Spleen (tissue), 11 donors: ENCODE measurements at regions not wholly inside any gene's neighbourhood (a gene's known extent, or its start where the extent isn't known, plus 50 kb on each side); places are given as distances from the start of the nearest gene placed in this dataset.
"Not testable (repeated sequence)": the region's sequence is repeated elsewhere in the genome, so short reads cannot be mapped to it uniquely, and the experiment has no call there.

ENCODE experiments used
- DNase-seq: peaks from one replicate; pipeline ENCODE4 v3.0.0-alpha.2; 2020
- H3K27ac ChIP-seq, 8 donors: fragments of 200-600 bp; sonication (generic) in 7 of 8; 1 replicate in 4 of 8; 2 replicates in 4 of 8; pipeline versions ENCODE4 v1.5.0 to v1.8.0; 2016 to 2021; ENCODE audit warnings: inconsistent platforms in 4 of 8, mild to moderate bottlenecking in 4 of 8, moderate library complexity in 1 of 8
- H3K27me3 ChIP-seq, 7 donors: fragments of 200-600 bp; sonication (generic) in 6 of 7; replicated peaks in 1 of 7; 1 replicate in 4 of 7; 2 replicates in 3 of 7; pipeline versions ENCODE4 v1.5.0 to v1.8.0; 2016 to 2021; ENCODE audit warnings: inconsistent platforms in 3 of 7, mild to moderate bottlenecking in 1 of 7
- H3K36me3 ChIP-seq, 6 donors: fragments of 200-600 bp; sonication (generic) in 5 of 6; 1 replicate in 4 of 6; 2 replicates in 2 of 6; pipeline versions ENCODE4 v1.5.0 to v1.8.0; 2016 to 2021; ENCODE audit warnings: inconsistent platforms in 2 of 6
- H3K4me1 ChIP-seq, 6 donors: fragments of 200-600 bp; sonication (generic) in 5 of 6; 1 replicate in 3 of 6; 2 replicates in 3 of 6; pipeline versions ENCODE4 v1.5.0 to v1.8.0; 2016 to 2021; ENCODE audit warnings: inconsistent platforms in 3 of 6
- H3K4me3 ChIP-seq, 8 donors: fragments of 200-600 bp; sonication (generic) in 7 of 8; 1 replicate in 4 of 8; 2 replicates in 4 of 8; pipeline versions ENCODE4 v1.5.0 to v1.8.0; 2016 to 2021; ENCODE audit warnings: inconsistent platforms in 4 of 8, mild to moderate bottlenecking in 4 of 8, moderate library complexity in 2 of 8
- H3K9me3 ChIP-seq, 8 donors: fragments of 200-600 bp; sonication (generic) in 7 of 8; 1 replicate in 4 of 8; 2 replicates in 4 of 8; pipeline versions ENCODE4 v1.5.0 to v1.8.0; 2016 to 2021; ENCODE audit warnings: inconsistent platforms in 4 of 8
- WGBS, 5 donors: extraction: QIAGEN DNeasy Blood & Tissue Kit in 3 of 5; methylation state at CpG; one replicate each; pipeline versions ENCODE4 v1.1.5 to v1.1.7; 2013 to 2018; 5-methylcytosine and 5-hydroxymethylcytosine counted together
- intact Hi-C: fragments of 100-400 bp; cut with DNase I; formaldehyde crosslinking; loops from one replicate; pipeline ENCODE4 v1.15.0; 2023; ENCODE audit warnings: low total_unique reads
- TF ChIP-seq, protein P1 (sequence below), 11 experiments: fragments of 200-600 bp in 7 of 11; fragments of 450-650 bp in 4 of 11; sonication (generic) in 4 of 11; IDR thresholded peaks in 8 of 11; conservative IDR thresholded peaks in 3 of 11; 1 replicate in 7 of 11; 2 replicates in 4 of 11; pipeline versions ENCODE4 v1.4.0 to v1.8.0; 2016 to 2021; ENCODE audit warnings: antibody characterized with exemption in 11 of 11, inconsistent platforms in 4 of 11, mild to moderate bottlenecking in 1 of 11
- donor health status: healthy with polysubstance abuse.
- donor health status: DM: no; HTN: no; CAD: no; lungs with moderate emphysema.
- donor health status: DM: no; HTN: no; CAD: no.
- donor health status: Bipolar disorder and iron deficiency.
- donor health status: healthy.
- donor health status: DM: no; HTN: no; CAD: no.
- donor health status: DM: yes; HTN: yes; CAD: no.

DNA sequence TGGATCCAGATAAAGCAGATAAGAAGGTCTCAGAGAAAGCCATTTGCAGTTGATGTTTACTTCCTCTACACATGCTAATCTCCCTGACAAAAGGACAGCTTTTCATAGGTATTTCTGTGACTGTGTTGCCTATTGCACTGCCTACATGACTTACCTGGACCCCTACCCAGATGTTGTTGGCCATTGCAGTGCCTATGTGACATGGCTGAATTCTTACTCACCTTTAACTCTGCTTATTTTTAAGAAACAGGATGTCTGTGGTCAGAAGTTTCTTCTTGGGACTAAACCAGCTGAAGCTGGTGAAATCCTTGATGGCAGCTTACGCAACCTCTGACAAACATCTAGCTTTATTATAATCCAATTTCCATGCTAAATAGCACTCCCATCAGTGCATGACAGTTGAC lies 50.7 kb downstream of the PPIAL4D start:
- intact Hi-C loops, H3K36me3 ChIP-seq, H3K4me3 ChIP-seq, DNase-seq, H3K9me3 ChIP-seq, H3K4me1 ChIP-seq, H3K27me3 ChIP-seq: not testable (repeated sequence)
- WGBS, 5 donors = 13 to 60% (median 42%) methylated on average over 1 of the region's 1 CpG
- H3K27ac ChIP-seq = peak overlapping the region in 1 of 8 donors; percentile 41

DNA sequence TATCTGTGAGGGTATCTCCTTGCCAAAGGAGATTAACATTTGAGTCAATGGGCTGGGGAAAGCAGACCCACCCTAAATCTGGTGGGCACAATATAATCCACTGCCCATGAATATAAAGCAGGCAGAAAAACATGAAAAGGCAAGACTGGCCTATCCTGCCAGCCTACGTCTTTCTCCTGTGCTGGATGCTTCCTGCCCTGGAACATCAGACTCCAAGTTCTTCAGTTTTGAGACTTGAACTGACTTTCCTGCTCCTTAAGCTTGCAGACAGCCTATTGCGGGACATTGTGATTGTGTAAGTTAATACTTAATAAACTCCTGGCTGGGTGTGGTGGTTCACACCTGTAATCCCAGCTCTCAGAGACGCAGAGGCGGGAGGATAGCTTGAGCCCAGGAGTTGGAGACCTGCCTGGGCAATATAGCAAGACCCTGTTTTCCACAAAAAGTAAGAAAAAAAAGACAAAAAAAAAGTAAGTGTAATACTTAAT lies 52.4 kb downstream of the PPIAL4D start:
- H3K27me3 ChIP-seq, H3K36me3 ChIP-seq, H3K9me3 ChIP-seq, H3K4me3 ChIP-seq, H3K4me1 ChIP-seq, intact Hi-C loops, DNase-seq: not testable (repeated sequence)
- WGBS, 5 donors = 79 to 100% (median 92%) methylated on average over 1 to 3 of the region's 4 CpGs
- H3K27ac ChIP-seq = peak overlapping the region in 1 of 8 donors; percentile 33

DNA sequence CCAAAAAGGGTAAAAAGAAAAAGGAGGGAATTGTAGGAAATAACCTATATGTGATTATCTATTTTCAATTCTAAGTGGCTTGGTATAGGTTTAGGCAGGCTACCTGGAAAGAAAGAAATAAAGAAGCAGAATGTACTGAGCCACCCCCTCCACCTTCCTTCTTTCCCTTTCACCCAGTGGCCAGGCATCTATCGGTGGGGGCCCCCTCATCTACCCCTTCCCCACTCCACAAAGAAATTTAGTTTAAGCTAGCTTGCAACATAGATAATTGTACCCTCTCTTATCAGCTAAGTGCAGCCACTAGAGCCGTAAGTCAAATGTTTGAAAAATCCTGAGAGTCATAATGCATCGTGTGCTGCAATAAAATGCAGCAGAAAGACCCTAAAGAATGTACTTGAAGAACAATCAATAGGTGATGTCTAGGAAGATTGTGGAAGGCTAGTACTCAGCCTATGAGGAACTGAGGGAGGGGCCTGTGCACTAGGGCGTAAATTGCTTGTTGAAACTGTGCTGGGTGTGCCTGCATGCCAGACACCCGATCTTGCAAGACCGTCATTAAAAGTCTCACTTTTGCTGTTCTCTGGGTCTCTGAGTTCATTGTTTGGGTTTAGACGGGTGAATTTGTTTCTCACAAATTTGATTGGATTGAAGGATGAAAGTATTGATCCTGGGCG lies 53.0 kb downstream of the PPIAL4D start:
- H3K4me3 ChIP-seq, DNase-seq, H3K4me1 ChIP-seq, H3K36me3 ChIP-seq, H3K27me3 ChIP-seq, H3K9me3 ChIP-seq, intact Hi-C loops, H3K27ac ChIP-seq: not testable (repeated sequence)
- WGBS, 5 donors = 51 to 68% (median 62%) methylated on average over 6 to 8 of the region's 8 CpGs

DNA sequence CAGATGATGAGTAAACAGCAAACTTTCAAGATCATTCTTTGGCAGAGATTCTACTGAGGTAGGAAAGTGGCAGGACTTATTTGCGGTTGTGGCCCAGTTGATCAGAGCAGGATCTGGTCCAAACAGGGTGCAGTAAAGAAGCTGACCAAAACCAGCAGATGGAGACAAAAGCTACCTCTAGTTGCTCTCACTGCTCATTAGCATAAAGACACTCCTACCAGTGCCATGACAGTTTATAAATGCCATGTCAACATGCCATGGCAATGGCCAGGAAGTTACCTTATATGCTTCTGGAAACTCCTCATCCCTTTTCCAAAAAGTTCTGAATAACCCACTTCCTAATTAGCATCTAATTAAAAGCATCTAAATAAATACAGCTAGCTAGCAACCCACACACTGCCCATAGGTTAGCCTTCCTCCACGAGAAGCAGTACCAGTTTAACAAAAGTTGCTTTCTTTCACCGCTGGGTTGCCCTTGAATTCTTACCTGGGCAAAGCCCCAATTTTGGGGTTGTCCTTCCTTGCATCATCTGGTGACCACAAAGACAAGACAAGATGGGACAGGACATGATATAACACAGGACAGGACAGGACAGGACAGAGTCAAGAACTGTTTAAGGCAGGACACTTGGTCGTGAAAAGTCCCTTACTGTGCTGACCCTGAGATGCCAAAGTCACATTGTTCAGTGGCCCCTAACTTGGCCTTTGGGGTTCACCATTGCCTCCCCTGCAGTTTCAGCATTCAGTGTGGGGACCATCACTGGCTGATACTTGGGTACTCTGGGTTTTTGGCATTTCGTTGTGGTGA lies 59.2 kb downstream of the PPIAL4D start:
- intact Hi-C loops, H3K36me3 ChIP-seq, H3K27me3 ChIP-seq, DNase-seq, H3K9me3 ChIP-seq, H3K4me3 ChIP-seq, H3K4me1 ChIP-seq: not testable (repeated sequence)
- 84 to 94% (median 88%) methylated on average over 3 of the region's 5 CpGs for WGBS, 5 donors
- H3K27ac ChIP-seq = peak overlapping the region in 1 of 8 donors; percentile 21
- TF ChIP-seq, protein P1, sequence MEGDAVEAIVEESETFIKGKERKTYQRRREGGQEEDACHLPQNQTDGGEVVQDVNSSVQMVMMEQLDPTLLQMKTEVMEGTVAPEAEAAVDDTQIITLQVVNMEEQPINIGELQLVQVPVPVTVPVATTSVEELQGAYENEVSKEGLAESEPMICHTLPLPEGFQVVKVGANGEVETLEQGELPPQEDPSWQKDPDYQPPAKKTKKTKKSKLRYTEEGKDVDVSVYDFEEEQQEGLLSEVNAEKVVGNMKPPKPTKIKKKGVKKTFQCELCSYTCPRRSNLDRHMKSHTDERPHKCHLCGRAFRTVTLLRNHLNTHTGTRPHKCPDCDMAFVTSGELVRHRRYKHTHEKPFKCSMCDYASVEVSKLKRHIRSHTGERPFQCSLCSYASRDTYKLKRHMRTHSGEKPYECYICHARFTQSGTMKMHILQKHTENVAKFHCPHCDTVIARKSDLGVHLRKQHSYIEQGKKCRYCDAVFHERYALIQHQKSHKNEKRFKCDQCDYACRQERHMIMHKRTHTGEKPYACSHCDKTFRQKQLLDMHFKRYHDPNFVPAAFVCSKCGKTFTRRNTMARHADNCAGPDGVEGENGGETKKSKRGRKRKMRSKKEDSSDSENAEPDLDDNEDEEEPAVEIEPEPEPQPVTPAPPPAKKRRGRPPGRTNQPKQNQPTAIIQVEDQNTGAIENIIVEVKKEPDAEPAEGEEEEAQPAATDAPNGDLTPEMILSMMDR (IDR thresholded peaks at IDR 0.05 in 8 of 11, conservative IDR thresholded peaks at IDR 0.05 in 3 of 11) = peak in 4 of 11 experiments; percentile 3 to 34 (median 20)

DNA sequence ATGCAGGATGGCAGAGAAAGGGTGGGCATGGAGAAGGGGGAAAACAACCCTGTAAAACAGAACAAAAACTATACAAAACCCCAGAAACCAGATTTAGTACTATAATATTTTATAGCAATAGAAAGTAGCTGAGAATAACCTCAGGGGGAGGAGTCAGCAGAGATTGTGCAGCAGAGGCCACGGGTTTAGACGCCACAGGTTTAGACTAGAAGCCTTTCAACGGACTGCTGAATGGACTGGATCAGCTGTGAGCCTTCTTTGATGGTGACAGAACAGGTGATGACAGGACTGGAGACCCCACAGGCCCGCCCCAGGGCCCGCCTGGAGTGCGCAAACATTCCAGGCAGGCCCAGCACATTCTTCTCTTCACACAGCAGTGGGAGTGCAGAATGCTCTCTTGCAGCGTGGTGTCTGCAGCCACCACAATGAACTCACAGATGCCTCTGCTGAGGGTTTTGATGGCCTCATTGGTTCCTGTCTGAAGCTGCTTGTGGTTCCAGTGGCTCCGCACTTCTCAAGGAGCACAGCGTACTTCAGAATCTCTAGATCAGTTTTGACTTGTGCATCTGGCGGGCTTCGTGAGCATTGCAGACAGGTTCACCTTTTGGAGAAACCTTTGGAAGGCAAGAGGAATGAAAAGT lies 65.6 kb downstream of the PPIAL4D start:
- intact Hi-C loops, H3K36me3 ChIP-seq, H3K4me3 ChIP-seq, H3K27me3 ChIP-seq, H3K27ac ChIP-seq, DNase-seq, H3K9me3 ChIP-seq, H3K4me1 ChIP-seq: not testable (repeated sequence)
- WGBS, 5 donors = 75 to 98% (median 92%) methylated on average over 3 to 8 of the region's 11 CpGs

DNA sequence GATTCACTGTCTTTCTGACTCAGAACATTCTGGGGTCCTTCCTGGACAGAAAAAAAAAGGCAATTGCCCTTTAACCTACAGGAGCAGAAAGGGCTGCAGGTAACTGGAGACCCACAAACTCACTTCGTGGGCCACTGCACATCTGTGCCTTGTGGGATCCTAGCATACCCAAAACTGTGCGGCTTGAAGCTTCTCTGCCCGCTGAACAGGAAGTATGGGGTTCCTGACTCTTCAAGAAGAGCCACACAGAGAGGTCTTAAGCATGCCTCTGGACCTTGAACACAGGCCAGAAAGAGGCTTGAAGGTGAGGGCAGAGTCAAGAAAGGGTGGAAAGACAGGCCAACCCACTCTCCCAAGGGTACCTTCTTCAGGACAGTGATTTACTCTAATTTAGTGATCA lies 67.6 kb downstream of the PPIAL4D start:
- H3K27me3 ChIP-seq, H3K4me3 ChIP-seq, H3K36me3 ChIP-seq, H3K27ac ChIP-seq, intact Hi-C loops, H3K9me3 ChIP-seq, DNase-seq, H3K4me1 ChIP-seq: not testable (repeated sequence)
- WGBS, 5 donors = no CpG with 5 or more reads among the region's 3 CpGs

DNA sequence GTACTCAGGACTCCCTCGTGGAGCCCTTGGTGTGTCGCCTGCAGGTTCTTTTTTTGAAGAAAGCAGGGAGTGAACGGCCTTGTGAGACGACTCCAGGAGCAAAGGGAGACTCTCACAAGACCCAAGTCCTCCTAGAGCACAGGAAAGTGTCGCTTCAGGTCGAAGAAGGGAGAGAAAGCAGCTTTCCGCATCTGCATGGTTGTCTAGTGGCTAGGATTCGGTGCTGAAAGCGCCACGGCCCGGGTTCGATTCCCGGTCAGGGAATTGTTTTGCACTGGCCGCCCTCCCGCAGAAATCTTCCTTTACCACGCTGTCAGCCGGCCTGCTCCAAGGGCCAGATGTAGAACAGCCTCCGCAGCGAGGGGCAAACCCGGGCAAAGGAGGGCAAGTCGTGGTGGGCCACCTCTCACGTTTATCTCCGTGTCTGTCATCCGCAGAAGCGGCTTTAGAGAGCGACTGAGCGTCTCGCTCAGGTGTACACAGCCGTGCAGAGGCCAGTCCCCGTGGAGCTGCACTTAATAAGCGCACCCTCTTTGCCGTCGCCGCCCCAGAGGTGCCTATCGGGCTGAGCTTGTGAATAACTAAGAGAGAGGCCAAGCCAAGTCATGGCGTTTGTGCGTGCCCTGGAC lies 72.6 kb downstream of the FAM72D start:
- H3K4me1 ChIP-seq, H3K4me3 ChIP-seq, H3K27me3 ChIP-seq, H3K27ac ChIP-seq, H3K9me3 ChIP-seq, intact Hi-C loops, H3K36me3 ChIP-seq, DNase-seq: not testable (repeated sequence)
- WGBS, 5 donors = 31 to 71% (median 68%) methylated on average over 6 to 23 of the region's 37 CpGs

DNA sequence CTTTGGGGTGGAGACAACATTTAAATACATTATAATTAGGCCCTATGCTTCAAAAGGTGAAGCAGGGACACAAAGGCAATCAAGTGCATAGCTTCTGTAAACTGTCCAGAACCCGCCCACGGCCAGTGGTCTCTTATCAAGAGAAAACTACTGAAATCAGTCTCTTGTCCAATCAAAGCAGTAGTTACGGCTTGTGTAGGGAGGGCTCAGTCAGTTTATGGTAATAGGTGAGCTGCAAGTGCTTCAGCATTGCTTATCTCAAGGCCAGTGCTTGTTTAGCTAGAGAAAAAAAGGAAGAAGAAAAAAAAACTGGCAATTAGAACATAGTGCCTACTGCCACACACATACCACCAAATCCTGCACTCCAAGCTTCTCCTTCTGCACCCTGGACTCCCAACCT lies 68.6 kb downstream of the FAM72D start:
- H3K9me3 ChIP-seq, H3K27me3 ChIP-seq, H3K36me3 ChIP-seq, H3K4me1 ChIP-seq, DNase-seq, H3K4me3 ChIP-seq, intact Hi-C loops, H3K27ac ChIP-seq: not testable (repeated sequence)
- WGBS, 5 donors = no CpG with 5 or more reads among the region's 3 CpGs
